ENCODE measurements at regions not wholly inside any gene's neighbourhood (a gene's known extent, or its start where the extent isn't known, plus 50 kb on each side); places are given as distances from the start of the nearest gene placed in this dataset.

GRCh38 chr1:36583080-36583479, 100.4 kb upstream of the CSF3R start:
- TF ChIP-seq, protein P1, sequence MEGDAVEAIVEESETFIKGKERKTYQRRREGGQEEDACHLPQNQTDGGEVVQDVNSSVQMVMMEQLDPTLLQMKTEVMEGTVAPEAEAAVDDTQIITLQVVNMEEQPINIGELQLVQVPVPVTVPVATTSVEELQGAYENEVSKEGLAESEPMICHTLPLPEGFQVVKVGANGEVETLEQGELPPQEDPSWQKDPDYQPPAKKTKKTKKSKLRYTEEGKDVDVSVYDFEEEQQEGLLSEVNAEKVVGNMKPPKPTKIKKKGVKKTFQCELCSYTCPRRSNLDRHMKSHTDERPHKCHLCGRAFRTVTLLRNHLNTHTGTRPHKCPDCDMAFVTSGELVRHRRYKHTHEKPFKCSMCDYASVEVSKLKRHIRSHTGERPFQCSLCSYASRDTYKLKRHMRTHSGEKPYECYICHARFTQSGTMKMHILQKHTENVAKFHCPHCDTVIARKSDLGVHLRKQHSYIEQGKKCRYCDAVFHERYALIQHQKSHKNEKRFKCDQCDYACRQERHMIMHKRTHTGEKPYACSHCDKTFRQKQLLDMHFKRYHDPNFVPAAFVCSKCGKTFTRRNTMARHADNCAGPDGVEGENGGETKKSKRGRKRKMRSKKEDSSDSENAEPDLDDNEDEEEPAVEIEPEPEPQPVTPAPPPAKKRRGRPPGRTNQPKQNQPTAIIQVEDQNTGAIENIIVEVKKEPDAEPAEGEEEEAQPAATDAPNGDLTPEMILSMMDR (IDR thresholded peaks at IDR 0.05), result no peak
- TF ChIP-seq POLR2A (IDR thresholded peaks at IDR 0.05), result no peak

Data from prostate gland (tissue), 2 donors.